Stimulated activated CD8-positive, alpha-beta memory T cell treated with anti-CD3 and anti-CD28 coated beads, Interleukin-12 subunit alpha, Interleukin-12 subunit beta, amount 100 ng/mL, for 4 hours (primary cell): ENCODE measurements at regions not wholly inside any gene's neighbourhood (a gene's known extent, or its start where the extent isn't known, plus 50 kb on each side); places are given as distances from the start of the nearest gene placed in this dataset.
"Not testable (repeated sequence)": the region's sequence is repeated elsewhere in the genome, so short reads cannot be mapped to it uniquely, and the experiment has no call there.

Source experiments
- DNase-seq: peaks from one replicate; pipeline ENCODE4 v3.0.0-alpha.2; 2020; ENCODE audit warnings: low read depth

DNA sequence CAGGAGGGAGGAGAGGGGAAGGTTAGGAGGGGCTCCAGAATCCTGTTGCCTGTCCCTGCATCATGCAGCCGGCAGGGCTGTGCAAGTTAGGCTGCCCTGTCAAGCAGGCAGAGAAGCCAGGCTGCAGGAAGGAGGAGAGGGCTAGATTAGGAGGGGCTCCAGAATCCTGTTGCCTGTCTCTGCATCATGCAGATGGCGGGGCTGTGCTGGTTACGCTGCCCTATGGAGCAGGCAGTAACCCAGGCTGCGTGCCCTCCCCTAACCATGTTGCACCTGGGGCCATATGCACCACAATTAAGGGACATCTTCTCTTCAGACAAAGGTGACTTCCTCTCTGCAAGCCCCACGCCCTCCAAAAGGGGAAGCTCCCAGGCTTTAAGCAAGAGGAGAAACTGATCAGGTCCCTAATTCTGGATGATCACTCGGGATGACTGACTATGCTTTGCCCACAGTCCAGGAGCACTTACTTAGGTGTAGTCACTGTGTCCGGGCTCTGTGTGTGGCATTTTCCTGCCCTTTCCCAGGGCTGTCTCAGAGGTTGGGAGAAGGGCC is 457.4 kb downstream of the SETD4 start:
- DNase-seq, result no peak

DNA sequence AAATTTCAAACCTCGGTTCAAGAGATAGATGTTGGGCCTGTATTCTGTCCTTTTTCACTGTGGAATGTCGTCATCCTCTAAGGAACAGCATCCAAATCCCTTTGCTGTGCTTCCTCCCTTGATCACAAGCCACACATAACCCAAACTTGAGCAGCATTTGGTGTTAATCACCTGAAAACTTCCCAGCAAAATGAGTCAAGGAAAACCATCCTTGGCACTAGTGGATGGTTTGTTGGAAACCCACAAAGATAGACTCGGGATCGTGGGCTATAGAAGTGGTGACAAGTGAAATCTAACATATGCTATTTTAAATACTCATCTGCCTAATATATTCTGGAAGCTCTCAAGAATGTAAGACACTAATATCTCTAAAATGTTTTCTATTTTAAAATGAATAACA is 459.1 kb downstream of the SETD4 start:
- DNase-seq, result no peak

DNA sequence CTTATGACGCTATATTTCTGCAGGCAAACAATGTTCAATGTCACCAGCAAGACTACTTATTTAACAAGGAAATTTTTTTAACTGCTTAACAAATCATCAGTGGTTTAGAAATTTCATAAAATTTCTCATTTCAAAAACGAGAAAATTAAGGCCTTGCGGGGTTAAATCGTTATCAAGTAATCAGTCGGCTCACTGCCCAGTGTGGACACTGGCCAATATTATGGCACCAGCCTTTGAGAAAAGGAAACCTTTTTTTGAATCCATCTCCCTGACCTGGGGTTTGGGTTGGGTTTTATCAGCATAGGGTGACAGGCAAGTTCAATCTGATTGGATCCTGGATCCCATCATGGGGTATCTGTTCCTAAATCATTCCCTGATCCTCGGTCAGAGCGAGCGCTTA is 461.2 kb downstream of the SETD4 start:
- DNase-seq, result no peak

DNA sequence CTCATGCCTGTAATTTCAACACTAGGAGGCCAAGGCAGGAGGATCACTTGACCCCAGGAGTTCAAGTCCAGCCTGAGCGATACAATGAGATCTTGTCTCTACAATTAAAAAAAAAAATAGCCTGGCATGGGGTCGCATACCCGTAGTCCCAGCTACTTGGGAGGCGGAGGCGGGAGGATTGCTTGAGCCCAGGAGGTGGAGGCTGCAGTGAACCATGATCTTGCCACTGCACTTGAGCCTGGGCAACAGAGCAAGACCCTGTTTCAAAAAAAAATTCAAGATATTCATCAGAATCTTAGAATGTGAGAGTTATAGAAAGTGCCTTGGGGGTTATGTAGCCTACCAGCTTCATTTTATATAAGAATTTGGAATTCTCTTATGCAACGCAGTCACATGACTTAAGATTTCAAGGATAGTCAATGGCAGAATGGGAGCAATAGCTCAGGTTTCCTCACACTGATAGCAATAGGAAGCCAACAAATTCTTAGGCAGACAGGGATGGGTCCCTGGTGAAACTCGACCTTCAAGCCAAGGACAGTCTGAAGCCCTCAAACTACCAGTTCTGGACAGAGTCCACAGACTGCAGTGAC is 462.5 kb downstream of the SETD4 start:
- DNase-seq, result no peak

DNA sequence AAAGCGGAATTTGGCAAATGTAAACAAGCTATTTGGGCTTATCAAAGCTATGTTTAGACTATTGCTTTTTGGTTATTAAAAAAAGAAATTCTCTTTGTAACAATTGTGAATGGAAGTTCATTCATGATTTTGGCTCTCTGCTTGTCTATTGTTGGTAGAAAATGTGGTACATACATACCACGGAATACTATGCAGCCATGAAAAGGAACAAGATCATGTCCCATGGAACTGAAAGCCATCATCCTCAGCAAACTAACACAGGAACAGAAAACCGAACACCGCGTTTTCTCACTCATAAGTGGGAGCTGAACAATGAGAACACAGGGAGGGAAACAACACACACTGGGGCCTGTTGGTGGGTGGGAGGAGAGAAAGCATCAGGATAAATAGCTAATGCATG is 465.4 kb downstream of the SETD4 start:
- no peak for DNase-seq

DNA sequence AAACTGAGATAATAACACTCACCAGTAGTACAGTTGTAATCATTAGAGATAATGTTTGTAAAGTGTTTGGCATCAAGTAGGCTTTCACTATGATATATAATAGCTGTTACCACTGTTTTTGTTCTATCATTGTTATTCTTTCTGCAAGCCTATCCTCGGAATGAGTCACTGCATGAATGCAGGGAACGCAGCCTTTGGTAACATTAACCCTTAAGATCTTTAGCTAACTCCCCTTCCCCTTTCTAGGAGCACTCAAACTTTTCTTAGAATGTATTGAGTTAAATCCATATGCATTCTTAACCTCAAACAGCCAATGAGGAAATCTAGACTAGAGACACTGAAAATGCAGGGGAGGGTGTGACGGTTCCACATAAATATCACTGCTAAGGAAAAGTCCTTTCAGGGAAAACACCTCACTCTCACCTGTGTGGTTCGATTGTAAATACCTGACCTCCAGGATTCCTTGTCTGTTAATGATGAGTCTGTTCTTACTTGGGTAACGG is 467.3 kb downstream of the SETD4 start:
- no peak for DNase-seq

DNA sequence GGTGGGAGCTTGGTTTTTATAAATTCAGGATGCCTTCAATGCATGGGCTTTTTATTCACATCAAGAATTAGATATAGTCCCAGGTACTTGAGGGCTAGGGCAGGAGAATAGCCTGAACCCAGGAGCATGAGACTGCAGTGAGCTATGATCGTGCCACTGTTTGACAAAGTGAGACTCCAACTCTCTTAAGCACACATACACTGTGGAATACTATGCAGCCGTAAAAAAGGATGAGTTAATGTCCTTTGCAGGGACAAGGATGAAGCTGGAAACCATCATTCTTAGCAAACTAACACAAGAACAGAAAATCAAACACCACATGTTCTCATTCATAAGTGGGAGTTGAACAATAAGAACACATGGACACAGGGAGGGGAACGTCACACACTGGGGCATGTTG is 470.0 kb downstream of the SETD4 start:
- DNase-seq, result not testable (repeated sequence)

DNA sequence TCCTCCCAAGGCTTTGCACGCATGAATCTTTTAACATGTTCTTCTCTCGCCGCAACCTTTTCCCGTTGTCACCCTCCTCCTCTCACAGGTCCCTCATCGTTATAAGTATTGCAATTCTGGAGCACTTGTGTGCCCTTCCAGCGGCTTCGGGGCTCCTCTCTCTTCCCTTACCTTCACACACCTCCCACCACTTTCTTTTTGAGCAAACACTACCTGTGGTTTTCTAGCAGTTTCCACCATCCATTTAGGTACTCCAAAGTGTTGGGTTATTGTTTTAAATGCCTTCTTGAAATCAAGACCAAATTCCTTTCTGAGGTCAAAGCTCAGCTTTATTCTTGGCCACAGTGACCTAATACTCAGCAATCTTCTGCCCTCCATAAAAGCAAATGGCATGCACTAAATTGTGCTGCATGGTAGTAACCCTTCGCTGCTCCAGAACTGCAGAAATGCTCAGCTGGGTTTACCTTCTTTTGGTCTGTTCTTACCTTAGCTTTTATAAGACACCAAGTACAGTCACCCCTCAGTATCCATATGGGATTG is 472.4 kb downstream of the SETD4 start:
- DNase-seq, result no peak

DNA sequence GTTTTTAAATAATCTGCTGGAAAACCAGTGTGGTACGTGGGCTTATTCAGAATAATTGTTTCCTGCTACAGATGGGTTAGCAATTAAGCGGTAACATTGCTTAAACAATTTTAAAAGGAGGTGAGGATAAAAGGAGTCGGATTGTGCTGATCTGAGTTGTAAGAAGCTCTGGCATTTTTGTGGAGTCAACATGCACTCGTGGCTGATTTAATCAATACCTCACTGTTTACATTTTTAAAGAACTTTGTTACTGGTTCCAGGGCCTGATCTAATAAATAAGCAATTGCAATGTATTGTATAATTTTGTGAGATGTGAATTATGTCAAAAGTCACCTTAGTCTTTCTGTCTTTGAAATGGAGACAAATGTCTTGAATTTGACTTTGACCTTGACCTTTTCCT is 474.0 kb downstream of the SETD4 start:
- no peak for DNase-seq

DNA sequence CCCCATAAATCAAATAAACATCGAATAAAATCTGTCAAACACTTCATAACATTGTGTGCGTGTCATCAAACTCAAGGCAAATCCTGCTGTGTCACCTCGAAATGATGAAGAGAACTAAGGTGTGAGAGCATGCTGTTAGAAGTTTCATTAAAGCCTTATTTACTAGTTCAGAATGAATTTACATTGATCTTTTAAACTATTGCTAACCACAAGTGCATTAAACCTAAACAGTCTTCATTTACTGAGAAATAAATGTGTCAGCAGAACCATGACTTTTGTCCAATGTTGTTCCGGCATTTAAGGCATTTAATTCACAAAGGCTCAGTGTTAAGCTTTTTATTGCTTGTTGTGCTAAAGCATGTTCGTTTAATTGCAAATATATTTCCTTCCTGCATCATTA is 474.4 kb downstream of the SETD4 start:
- no peak for DNase-seq

DNA sequence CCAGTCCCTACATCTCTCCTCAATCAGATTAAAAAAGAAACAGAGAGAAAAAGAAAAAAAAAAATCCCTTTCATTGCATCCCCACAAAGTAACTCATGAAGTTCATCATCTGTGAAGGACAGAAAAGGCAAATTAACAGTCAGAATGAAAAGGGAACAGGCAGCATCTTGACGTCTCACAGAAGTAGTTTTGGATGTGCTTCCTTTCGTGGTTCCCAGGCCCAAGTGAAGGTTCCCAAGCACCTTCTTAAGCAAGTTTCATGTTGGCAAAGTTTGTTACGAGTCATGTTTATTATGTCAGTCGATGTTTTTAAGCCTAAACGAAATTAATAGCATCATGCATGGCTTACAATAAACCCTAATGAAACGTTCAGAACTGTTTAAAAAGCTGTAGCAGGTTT is 475.2 kb downstream of the SETD4 start:
- DNase-seq, result no peak

DNA sequence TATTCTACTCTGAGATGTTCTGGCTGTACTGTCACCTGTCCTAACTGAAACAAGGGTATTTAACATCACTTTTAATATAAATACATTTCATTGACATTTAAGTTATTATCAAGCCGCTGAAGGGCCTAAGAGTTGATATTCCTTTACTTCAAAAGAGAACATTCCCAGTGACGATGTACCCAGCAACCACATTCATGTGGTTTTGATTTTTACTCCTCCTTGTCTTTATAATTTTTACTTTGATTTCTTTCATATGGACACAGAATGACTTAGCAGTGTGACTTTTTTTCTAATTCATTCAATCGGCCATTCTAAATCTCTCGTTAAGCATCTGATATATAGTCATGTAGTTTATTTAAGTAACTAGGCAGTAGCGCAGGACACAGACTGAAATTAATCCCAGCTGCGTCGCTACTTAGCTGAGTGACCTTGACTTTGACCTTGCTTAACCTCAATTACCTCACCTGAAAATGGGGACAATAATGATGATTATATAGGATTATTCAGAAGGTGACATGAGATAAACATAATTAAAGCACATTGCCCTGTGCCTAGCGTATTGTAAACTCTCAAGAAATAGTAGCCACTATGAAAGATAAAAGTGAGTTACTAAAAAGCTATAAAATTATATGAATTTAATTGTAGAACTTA is 476.6 kb downstream of the SETD4 start:
- DNase-seq, result no peak

DNA sequence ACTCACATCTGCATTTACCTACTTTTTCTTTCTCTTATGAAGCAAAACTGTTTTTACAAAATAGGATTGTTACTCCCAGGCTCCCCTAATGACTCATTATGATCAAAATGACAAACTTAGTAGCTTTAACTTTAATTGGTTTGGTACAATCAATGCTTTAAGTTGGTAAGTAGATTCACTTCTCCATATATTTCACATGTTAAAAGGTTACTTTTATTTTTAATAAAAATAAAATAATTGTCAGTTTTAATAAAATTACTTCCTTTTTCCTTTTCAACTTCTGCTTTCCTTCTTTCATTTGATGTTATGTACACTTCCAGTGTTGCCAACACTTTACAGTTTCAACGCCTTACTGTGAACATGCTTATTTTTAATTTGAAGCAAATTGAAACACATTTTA is 477.6 kb downstream of the SETD4 start:
- no peak for DNase-seq

DNA sequence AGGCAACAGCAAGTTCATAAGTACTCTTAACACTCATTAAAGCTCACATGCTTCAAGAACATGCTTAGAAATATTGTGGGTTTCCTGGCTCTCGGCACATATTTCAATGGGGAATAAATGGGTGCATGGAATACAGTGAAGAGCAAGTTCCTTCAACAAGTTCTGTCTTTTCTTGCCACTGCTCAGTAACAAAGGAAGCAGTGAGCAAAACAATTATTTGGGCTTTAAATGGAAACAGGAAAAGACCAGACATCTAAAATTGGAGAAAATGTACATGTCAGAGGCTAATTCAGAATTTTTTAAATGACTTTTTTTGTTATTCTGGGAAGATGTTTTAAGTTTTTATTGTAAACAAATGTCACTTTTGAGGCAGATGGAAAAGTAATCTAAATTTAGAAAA is 478.7 kb downstream of the SETD4 start:
- DNase-seq, result no peak

DNA sequence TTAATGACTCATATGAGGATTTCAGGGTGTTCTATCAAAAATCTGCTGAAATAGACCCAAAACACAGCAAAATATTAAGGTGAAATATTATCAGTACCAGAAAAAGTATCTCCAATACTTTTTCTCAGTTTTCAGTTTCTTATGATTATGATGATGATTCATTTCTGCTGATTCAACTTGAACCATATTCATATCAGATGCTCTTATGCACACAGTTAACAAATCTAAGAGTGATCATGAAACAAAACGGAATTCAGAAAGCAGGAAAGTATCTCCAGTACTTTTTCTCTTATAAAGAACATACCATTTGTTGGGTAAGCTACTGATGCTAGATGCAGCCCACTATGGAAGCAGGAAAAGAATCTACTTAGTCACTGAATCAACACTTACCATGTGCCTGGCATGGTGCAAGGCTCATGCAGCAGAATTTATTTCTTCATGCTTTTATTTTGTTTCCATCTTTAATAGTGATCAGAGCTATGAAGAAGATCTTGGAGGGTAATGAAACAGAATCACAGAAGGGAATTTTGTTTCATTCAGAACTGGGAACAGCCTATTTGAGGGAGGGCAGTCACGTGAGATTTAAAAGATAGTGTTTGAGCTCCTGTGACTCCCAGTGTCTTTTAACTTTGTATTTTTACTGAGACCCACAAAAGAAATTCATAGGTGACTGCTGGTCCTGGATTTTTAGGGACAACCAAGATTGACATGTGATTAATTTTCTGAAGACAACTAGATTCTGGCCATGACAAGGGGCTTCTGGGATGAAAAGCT is 480.6 kb downstream of the SETD4 start:
- DNase-seq, result no peak

DNA sequence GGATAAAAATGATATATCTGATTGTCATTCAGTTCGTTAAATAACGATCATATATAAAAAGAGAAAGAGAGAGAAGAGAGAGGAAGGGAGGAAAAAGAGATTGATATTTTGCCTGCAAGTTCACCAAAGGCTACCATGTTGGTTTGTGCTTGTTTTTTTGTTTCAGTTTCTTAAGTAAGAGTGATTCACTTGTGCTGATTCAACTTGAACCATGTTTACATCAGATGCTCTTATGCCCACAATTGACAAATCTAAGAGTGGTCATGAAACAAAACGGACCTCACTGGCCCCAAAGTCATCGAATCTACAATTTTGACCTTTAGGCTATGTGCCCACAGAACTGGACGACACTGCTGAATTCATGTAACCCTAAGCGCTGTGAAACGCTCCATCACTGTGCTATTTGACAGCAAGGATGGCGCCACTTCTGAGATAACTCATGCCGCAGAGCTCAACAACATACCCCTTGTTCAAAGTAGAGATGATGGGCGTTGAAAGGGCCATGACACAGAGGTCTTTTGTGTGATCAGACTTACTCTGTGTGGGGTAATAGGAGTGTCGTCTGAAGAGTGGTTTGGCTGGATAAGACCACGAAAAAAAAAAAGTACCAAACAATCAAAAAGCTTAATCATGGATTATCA is 481.4 kb downstream of the SETD4 start:
- DNase-seq, result no peak

DNA sequence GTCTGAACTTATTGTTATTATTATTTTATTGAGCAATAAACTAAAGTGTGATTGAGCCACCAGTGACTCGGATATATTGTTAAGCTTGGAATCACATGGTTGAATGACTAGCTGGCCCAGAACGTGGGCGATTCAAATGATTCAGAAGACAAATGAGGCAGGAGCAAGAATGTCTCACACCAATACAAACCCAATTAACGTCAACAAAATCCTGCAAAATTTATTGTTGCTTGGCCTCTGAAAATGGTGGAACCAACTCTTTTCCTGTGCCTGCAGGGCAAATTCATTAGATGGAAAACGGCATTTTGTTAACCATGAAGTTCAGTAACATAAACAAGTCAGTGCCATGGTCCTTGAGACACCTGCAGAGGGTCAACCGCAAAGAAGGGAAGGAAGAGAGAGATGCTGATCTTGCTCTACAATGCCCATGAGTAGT is 482.0 kb downstream of the SETD4 start:
- DNase-seq, result no peak

DNA sequence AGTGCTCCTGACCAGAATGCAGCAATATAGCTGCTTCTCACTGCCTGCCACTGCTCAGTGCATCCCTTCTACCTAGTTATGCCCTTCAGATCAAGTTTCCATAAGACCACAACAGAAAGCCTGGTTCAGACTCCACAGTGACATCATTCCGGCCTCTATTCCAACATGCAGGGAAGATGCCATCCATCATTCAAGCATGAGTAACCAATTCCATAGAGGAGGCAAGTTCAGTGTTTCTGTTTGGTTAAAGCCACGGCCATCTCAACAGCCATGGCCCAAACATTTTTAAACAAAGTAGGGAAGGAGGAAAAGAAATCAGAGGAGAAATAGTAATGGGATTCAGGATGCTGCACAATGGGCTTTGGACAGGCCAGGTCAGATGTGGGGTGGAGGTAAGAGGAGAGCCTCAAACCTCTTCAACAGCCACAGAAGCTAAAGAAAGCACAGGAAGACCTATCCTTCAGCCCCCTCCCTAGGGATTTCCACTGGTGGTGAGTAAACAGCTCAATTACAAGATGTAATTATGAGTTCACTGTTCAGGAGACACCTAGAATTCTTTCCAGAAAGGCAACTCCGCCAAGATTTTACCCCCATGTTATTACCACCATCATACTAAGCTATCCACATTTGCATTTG is 484.9 kb downstream of the SETD4 start:
- no peak for DNase-seq

DNA sequence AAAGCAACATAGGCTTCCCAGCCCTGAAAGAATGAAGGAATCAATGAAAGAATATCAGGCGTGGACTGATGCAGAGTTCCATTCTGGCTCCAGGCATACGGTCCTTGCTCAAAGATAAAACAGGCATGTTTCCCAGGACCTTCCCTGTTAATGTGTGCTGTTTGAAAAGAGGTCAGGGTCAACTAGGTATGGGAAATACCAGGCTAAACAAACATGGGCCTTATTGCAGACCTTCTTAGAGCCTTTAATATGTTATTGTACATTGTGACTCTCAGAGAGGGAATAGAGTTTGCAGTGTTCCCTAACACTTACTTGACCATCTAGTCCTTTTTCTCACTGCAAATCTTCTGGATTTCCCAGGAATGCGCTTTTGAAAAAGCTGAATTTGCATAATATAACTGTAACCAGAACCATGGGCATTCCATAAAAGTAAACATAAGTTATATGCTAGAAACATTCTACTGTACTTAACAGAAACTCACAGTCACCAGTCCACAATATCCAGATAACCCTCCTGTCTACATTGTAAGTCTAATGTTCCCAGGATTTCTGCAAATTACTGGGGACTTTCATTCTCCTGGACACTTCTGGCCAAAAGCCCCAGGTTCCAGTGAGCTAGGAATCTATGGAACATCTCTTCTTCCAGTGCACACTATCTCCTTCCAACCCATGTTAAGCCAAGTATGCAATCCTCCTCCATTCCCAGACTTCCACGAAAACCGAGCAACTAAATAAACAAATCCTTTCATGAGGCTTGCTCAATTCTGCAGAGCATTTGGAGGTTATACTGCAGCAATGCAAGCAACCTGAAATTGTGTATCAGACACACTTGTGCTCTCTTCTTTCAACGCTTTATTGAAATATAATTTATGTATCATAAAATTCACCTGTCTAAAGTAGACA is 486.6 kb downstream of the SETD4 start:
- no peak for DNase-seq

DNA sequence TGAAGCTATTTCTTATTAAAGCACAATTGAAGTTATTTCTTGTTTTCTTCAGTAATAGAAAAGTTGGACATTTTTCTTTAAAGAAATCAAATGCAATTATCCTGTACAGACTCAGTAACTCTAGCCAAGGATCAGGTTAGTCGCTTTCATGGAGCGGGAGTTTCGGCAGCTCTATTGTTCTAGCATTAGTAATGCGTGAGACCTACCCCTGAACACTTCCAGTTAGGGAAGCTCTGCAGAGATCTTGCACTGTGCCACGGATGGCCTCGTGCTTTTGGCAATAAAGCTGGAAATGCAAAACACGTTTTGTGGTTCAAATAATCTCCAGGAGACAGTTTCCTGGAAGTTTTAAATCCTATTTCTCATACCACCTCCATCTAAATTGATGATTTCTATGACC is 488.4 kb downstream of the SETD4 start:
- DNase-seq, result no peak

DNA sequence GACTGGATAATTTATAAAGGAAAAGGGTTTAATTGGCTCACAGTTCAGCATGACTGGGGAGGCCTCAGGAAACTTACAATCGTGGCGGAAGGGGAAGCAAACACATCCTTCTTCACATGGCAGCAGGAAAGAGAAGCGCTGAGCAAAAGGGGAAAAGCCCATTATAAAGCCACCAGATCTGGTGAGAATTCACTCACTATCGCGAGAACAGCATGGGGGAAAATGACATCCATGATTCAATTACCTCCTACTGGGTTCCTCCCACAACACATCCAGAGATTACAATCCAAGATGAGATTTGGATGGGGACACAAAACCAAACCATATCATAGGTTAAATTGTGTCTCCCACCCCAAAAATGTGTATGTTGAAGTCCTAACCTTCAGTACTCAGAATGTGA is 491.7 kb downstream of the SETD4 start:
- DNase-seq, result no peak
